ENCODE measurements at regions not wholly inside any gene's neighbourhood (a gene's known extent, or its start where the extent isn't known, plus 50 kb on each side); places are given as distances from the start of the nearest gene placed in this dataset.

GRCh38 chr5:158276692-158277091, 417.7 kb upstream of the CLINT1 start:
- TF ChIP-seq, protein P1, sequence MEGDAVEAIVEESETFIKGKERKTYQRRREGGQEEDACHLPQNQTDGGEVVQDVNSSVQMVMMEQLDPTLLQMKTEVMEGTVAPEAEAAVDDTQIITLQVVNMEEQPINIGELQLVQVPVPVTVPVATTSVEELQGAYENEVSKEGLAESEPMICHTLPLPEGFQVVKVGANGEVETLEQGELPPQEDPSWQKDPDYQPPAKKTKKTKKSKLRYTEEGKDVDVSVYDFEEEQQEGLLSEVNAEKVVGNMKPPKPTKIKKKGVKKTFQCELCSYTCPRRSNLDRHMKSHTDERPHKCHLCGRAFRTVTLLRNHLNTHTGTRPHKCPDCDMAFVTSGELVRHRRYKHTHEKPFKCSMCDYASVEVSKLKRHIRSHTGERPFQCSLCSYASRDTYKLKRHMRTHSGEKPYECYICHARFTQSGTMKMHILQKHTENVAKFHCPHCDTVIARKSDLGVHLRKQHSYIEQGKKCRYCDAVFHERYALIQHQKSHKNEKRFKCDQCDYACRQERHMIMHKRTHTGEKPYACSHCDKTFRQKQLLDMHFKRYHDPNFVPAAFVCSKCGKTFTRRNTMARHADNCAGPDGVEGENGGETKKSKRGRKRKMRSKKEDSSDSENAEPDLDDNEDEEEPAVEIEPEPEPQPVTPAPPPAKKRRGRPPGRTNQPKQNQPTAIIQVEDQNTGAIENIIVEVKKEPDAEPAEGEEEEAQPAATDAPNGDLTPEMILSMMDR (conservative IDR thresholded peaks at IDR 0.05 in 1 of 2, IDR thresholded peaks at IDR 0.05 in 1 of 2; ENCODE audit: low read depth in 1 of 2, low read length in 2 of 2), result no peak
- TF ChIP-seq EZH2 (IDR thresholded peaks at IDR 0.05; ENCODE audit: low read length, missing control alignments), result no peak
